Sigmoid colon (tissue), 6 donors: ENCODE measurements at regions not wholly inside any gene's neighbourhood (a gene's known extent, or its start where the extent isn't known, plus 50 kb on each side); places are given as distances from the start of the nearest gene placed in this dataset.

Source experiments
- DNase-seq: peaks from one replicate; pipeline ENCODE4 v3.0.0-alpha.2; 2019
- H3K27ac ChIP-seq, 4 donors: fragments of 200-600 bp; sonication (generic); one replicate each; pipeline ENCODE4 v1.5.1; 2016 to 2019; ENCODE audit warnings: mild to moderate bottlenecking in 1 of 4
- H3K27me3 ChIP-seq, 3 donors: fragments of 200-600 bp; sonication (generic); one replicate each; pipeline ENCODE4 v1.5.1; 2019; ENCODE audit warnings: mild to moderate bottlenecking in 1 of 3
- H3K36me3 ChIP-seq, 4 donors: fragments of 200-600 bp; sonication (generic); one replicate each; pipeline ENCODE4 v1.5.1; 2016 to 2019
- H3K4me1 ChIP-seq, 4 donors: fragments of 200-600 bp; sonication (generic); one replicate each; pipeline ENCODE4 v1.5.1; 2017 to 2019
- H3K4me3 ChIP-seq, 4 donors: fragments of 200-600 bp; sonication (generic); one replicate each; pipeline ENCODE4 v1.5.1; 2017 to 2019; ENCODE audit warnings: mild to moderate bottlenecking in 2 of 4, moderate library complexity in 1 of 4
- H3K9me3 ChIP-seq, 4 donors: fragments of 200-600 bp in 3 of 4; sonication (generic) in 3 of 4; one replicate each; pipeline versions ENCODE4 v1.5.1 to v1.6.1; 2013 to 2019
- CTCF ChIP-seq, 4 experiments: fragments of 450-650 bp in 3 of 4; fragments of 200-600 bp in 1 of 4; IDR thresholded peaks; one replicate each; pipeline ENCODE4 v1.5.1; 2016 to 2019; ENCODE audit warnings: antibody characterized with exemption in 4 of 4, mild to moderate bottlenecking in 3 of 4, moderate library complexity in 2 of 4
- EP300 ChIP-seq, 4 donors: sonication (generic); formaldehyde crosslinking; IDR thresholded peaks; one replicate each; pipeline ENCODE4 v1.6.1; 2017; ENCODE audit warnings: antibody characterized with exemption in 4 of 4
- POLR2A ChIP-seq, 2 donors: fragments of 450-650 bp; IDR thresholded peaks; one replicate each; pipeline ENCODE4 v1.6.1; 2016; ENCODE audit warnings: antibody characterized with exemption in 2 of 2, mild to moderate bottlenecking in 2 of 2, moderate library complexity in 2 of 2
- POLR2AphosphoS5 ChIP-seq, 4 donors: sonication (generic); formaldehyde crosslinking; IDR thresholded peaks; one replicate each; pipeline ENCODE4 v1.6.1; 2017; ENCODE audit warnings: antibody characterized with exemption in 4 of 4
- WGBS, 2 donors: extraction: QIAGEN DNeasy Blood & Tissue Kit; methylation state at CpG; one replicate each; pipeline ENCODE4 v1.1.7; 2013; 5-methylcytosine and 5-hydroxymethylcytosine counted together
- intact Hi-C: fragments of 100-400 bp; cut with DNase I; formaldehyde crosslinking; loops from one replicate; pipeline ENCODE4 v1.15.1; 2023
- donor health status: healthy with polysubstance abuse.
- donor health status: healthy.

GRCh38 chr2:12839339-12839738 is 122.6 kb downstream of the TRIB2 start:
- no peak for DNase-seq
- 62 to 89% methylated on average over 2 of the region's 2 CpGs for WGBS, 2 donors
- TF ChIP-seq CTCF (IDR thresholded peaks at IDR 0.05) (no peak), POLR2AphosphoS5 (IDR thresholded peaks at IDR 0.05) (no peak), EP300 (IDR thresholded peaks at IDR 0.05) (no peak), POLR2A (IDR thresholded peaks at IDR 0.05) (no peak)
- intact Hi-C loops: no loop called here
- Histone ChIP-seq H3K27me3 (no peaks in the 10 kb centered on the region), H3K9me3 (no peaks in the 10 kb centered on the region), H3K4me3 (no peak overlapping the region), H3K4me1 (peaks cover 0 to 3% (median 2%) of the 10 kb centered on the region in 4 donors), H3K36me3 (no peaks in the 10 kb centered on the region), H3K27ac (no peak overlapping the region)

- Histone ChIP-seq H3K27ac (no peak overlapping the region), H3K36me3 (no peaks in the 10 kb centered on the region), H3K4me3 (no peak overlapping the region), H3K9me3 (no peaks in the 10 kb centered on the region), H3K4me1 (peaks cover 0 to 12% (median 9%) of the 10 kb centered on the region in 4 donors), H3K27me3 (no peaks in the 10 kb centered on the region)
- 78 to 92% methylated on average over 5 of the region's 5 CpGs for WGBS, 2 donors
- no peak for DNase-seq
- no peak for TF ChIP-seq EP300 (IDR thresholded peaks at IDR 0.05)
- TF ChIP-seq CTCF (IDR thresholded peaks at IDR 0.05): no peak
- TF ChIP-seq POLR2A (IDR thresholded peaks at IDR 0.05): no peak
- TF ChIP-seq POLR2AphosphoS5 (IDR thresholded peaks at IDR 0.05): no peak
- intact Hi-C loops: no loop called here
Observed at GRCh38 chr2:12841021-12841420, 124.3 kb downstream of the TRIB2 start.

GRCh38 chr2:12842917-12843316 is 126.2 kb downstream of the TRIB2 start:
- H3K27ac ChIP-seq: no peak overlapping the region
- no peaks in the 10 kb centered on the region for H3K9me3 ChIP-seq
- H3K36me3 ChIP-seq: no peaks in the 10 kb centered on the region
- peaks cover 0 to 12% (median 9%) of the 10 kb centered on the region in 4 donors for H3K4me1 ChIP-seq
- 62 to 78% methylated on average over 4 of the region's 4 CpGs for WGBS, 2 donors
- no peak for DNase-seq
- H3K4me3 ChIP-seq: no peak overlapping the region
- H3K27me3 ChIP-seq: no peaks in the 10 kb centered on the region
- intact Hi-C loops: no loop called here
- TF ChIP-seq EP300 (IDR thresholded peaks at IDR 0.05) (no peak), CTCF (IDR thresholded peaks at IDR 0.05) (no peak), POLR2A (IDR thresholded peaks at IDR 0.05) (no peak), POLR2AphosphoS5 (IDR thresholded peaks at IDR 0.05) (no peak)

GRCh38 chr2:12844511-12844910 is 127.8 kb downstream of the TRIB2 start:
- no peaks in the 10 kb centered on the region for H3K9me3 ChIP-seq
- TF ChIP-seq EP300 (IDR thresholded peaks at IDR 0.05) (no peak), POLR2AphosphoS5 (IDR thresholded peaks at IDR 0.05) (no peak), CTCF (IDR thresholded peaks at IDR 0.05) (no peak), POLR2A (IDR thresholded peaks at IDR 0.05) (no peak)
- H3K27ac ChIP-seq: peak overlapping the region in 1 of 4 donors; percentile 5
- no peak overlapping the region for H3K4me3 ChIP-seq
- no peak for DNase-seq
- no peaks in the 10 kb centered on the region for H3K27me3 ChIP-seq
- intact Hi-C loops: no loop called here
- H3K4me1 ChIP-seq: peaks cover 0 to 12% (median 9%) of the 10 kb centered on the region in 4 donors
- 78% methylated on average over 9 of the region's 9 CpGs for WGBS, 2 donors
- H3K36me3 ChIP-seq: no peaks in the 10 kb centered on the region
